CD14-positive monocyte (primary cell): ENCODE measurements at regions not wholly inside any gene's neighbourhood (a gene's known extent, or its start where the extent isn't known, plus 50 kb on each side); places are given as distances from the start of the nearest gene placed in this dataset.

ENCODE experiments used
- DNase-seq, 3 donors: peaks; one replicate each; pipeline ENCODE4 v3.0.0-alpha.2; 2011 to 2022
- H2AFZ ChIP-seq: 2 replicates; pipeline ENCODE4 v1.6.0; 2012; ENCODE audit warnings: mild to moderate bottlenecking, low read depth, low read length, inconsistent platforms; ENCODE audit not compliant: insufficient read depth, poor library complexity, severe bottlenecking
- H3K27ac ChIP-seq, 2 donors: 1 replicate in 1 of 2; 2 replicates in 1 of 2; pipeline ENCODE4 v1.5.1; 2012 to 2013; ENCODE audit warnings: low read length in 2 of 2, control low read depth in 1 of 2, inconsistent platforms in 1 of 2, low read depth in 1 of 2, mild to moderate bottlenecking in 1 of 2
- H3K27me3 ChIP-seq, 2 donors: one replicate each; pipeline versions ENCODE4 v1.6.0 to v1.6.1; 2011 to 2013; ENCODE audit warnings: low read length in 2 of 2; ENCODE audit not compliant: control insufficient read depth in 2 of 2, insufficient read depth in 2 of 2
- H3K36me3 ChIP-seq, 2 donors: replicated peaks in 1 of 2; 1 replicate in 1 of 2; 2 replicates in 1 of 2; pipeline versions ENCODE4 v1.5.1 to v1.6.1; 2012 to 2013; ENCODE audit warnings: low read length in 2 of 2, control low read depth in 1 of 2, inconsistent platforms in 1 of 2, mild to moderate bottlenecking in 1 of 2; ENCODE audit not compliant: insufficient read depth in 2 of 2, control insufficient read depth in 1 of 2
- H3K4me1 ChIP-seq, 2 donors: 1 replicate in 1 of 2; 2 replicates in 1 of 2; pipeline versions ENCODE4 v1.5.1 to v1.6.1; 2012 to 2013; ENCODE audit warnings: low read length in 2 of 2, control low read depth in 1 of 2, inconsistent platforms in 1 of 2, mild to moderate bottlenecking in 1 of 2, moderate library complexity in 1 of 2; ENCODE audit not compliant: insufficient read depth in 2 of 2, control insufficient read depth in 1 of 2
- H3K4me2 ChIP-seq: replicated peaks from 2 replicates; pipeline ENCODE3; 2012; ENCODE audit warnings: low read length, moderate library complexity, mild to moderate bottlenecking; ENCODE audit not compliant: poor library complexity, severe bottlenecking; ENCODE audit errors: extremely low read depth
- H3K4me3 ChIP-seq, 3 experiments: fragments of 200-600 bp in 1 of 3; sonication (generic) in 1 of 3; replicated peaks in 1 of 3; 1 replicate in 2 of 3; 2 replicates in 1 of 3; pipeline ENCODE4 v1.5.1; 2011 to 2013; ENCODE audit warnings: low read length in 3 of 3, mild to moderate bottlenecking in 3 of 3, control low read depth in 2 of 3, low read depth in 2 of 3, inconsistent platforms in 1 of 3, moderate library complexity in 1 of 3
- H3K79me2 ChIP-seq: 2 replicates; pipeline ENCODE4 v1.6.0; 2012; ENCODE audit warnings: mild to moderate bottlenecking, control low read depth, inconsistent platforms, low read length, moderate library complexity; ENCODE audit not compliant: insufficient read depth
- H3K9ac ChIP-seq: 2 replicates; pipeline ENCODE4 v1.6.0; 2017; ENCODE audit warnings: low read length, mild to moderate bottlenecking; ENCODE audit not compliant: insufficient read depth, poor library complexity, severe bottlenecking
- H3K9me3 ChIP-seq, 2 donors: replicated peaks in 1 of 2; 1 replicate in 1 of 2; 2 replicates in 1 of 2; pipeline versions ENCODE4 v1.5.1 to v1.6.1; 2012 to 2013; ENCODE audit warnings: low read length in 2 of 2, control low read depth in 1 of 2; ENCODE audit not compliant: control insufficient read depth in 1 of 2, insufficient read depth in 1 of 2
- H4K20me1 ChIP-seq: 2 replicates; pipeline ENCODE4 v1.6.0; 2012; ENCODE audit warnings: mild to moderate bottlenecking, low read length, control low read depth, moderate library complexity; ENCODE audit not compliant: insufficient read depth
- H3K27ac Mint-ChIP-seq, 7 donors: one replicate each; pipeline ENCODE4 v1.8.0; 2020; ENCODE audit warnings: mild to moderate bottlenecking in 7 of 7, mixed read lengths in 7 of 7, moderate library complexity in 6 of 7, inconsistent platforms in 2 of 7
- H3K27me3 Mint-ChIP-seq, 3 donors: one replicate each; pipeline ENCODE4 v1.8.0; 2021 to 2022; ENCODE audit warnings: low read depth in 3 of 3, mild to moderate bottlenecking in 3 of 3, mixed read lengths in 3 of 3, moderate library complexity in 3 of 3, inconsistent platforms in 1 of 3
- H3K36me3 Mint-ChIP-seq, 2 donors: one replicate each; pipeline ENCODE4 v1.8.0; 2020; ENCODE audit warnings: mixed read lengths in 2 of 2, inconsistent platforms in 1 of 2, mild to moderate bottlenecking in 1 of 2
- H3K4me1 Mint-ChIP-seq: one replicate; pipeline ENCODE4 v1.8.0; 2020; ENCODE audit warnings: mild to moderate bottlenecking, mixed read lengths
- H3K4me3 Mint-ChIP-seq, 2 donors: one replicate each; pipeline ENCODE4 v1.8.0; 2020; ENCODE audit warnings: mild to moderate bottlenecking in 2 of 2, mixed read lengths in 2 of 2, moderate library complexity in 1 of 2
- H3K9me3 Mint-ChIP-seq, 7 donors: one replicate each; pipeline ENCODE4 v1.8.0; 2020 to 2022; ENCODE audit warnings: mixed read lengths in 7 of 7, mild to moderate bottlenecking in 6 of 7, moderate library complexity in 6 of 7, inconsistent platforms in 2 of 7
- CTCF ChIP-seq: fragments of 200-600 bp; IDR thresholded peaks from one replicate; pipeline ENCODE4 v1.8.0; 2022; ENCODE audit warnings: antibody characterized with exemption, mild to moderate bottlenecking
- WGBS: methylation state at CpG from one replicate; pipeline ENCODE4 v1.1.5; 2013; ENCODE audit warnings: missing lambda C conversion rate; ENCODE audit not compliant: insufficient coverage; 5-methylcytosine and 5-hydroxymethylcytosine counted together
- intact Hi-C, 2 donors: fragments of 100-400 bp; cut with micrococcal nuclease; formaldehyde crosslinking; loops; one replicate each; pipeline versions ENCODE4 v1.15.0 to v1.15.1; 2023

GRCh38 chr14:105897725-105898113, 371.3 kb downstream of the TMEM121 start:
- Histone ChIP-seq H2AFZ (no peak overlapping the region), H3K36me3 (no peaks in the 10 kb centered on the region), H3K27me3 (peaks cover 0 to 55% of the 10 kb centered on the region in 2 donors), H3K9ac (no peak overlapping the region), H3K4me1 (no peaks in the 10 kb centered on the region), H3K9me3 (peaks cover 0 to 6% of the 10 kb centered on the region in 2 donors), H3K27ac (no peak overlapping the region), H3K4me3 (no peak overlapping the region), H3K4me2 (no peak overlapping the region), H4K20me1 (no peaks in the 10 kb centered on the region), H3K79me2 (no peaks in the 10 kb centered on the region)
- TF ChIP-seq CTCF: no peak
- Mint-ChIP-seq H3K4me1 (no peaks in the 10 kb centered on the region), H3K36me3 (no peaks in the 10 kb centered on the region), H3K9me3 (peaks cover 6 to 15% (median 12%) of the 10 kb centered on the region in 7 donors), H3K4me3 (peak overlapping the region in 1 of 2 donors; percentile 7), H3K27me3 (peaks cover 55 to 85% (median 55%) of the 10 kb centered on the region in 3 donors), H3K27ac (no peak overlapping the region)
- no CpG with 5 or more reads among the region's 7 CpGs for WGBS
- intact Hi-C loops: no loop called here
- DNase-seq: no peak

GRCh38 chr14:105898482-105899010, 372.2 kb downstream of the TMEM121 start:
- no peak for TF ChIP-seq CTCF
- peak overlapping the region in 1 of 2 donors; percentile 55 for H3K4me3 Mint-ChIP-seq
- intact Hi-C loops: no loop called here
- Histone ChIP-seq H3K27ac (no peak overlapping the region), H2AFZ (no peak overlapping the region), H4K20me1 (no peaks in the 10 kb centered on the region), H3K9ac (no peak overlapping the region), H3K4me3 (no peak overlapping the region), H3K36me3 (no peaks in the 10 kb centered on the region), H3K27me3 (peaks cover 0 to 55% of the 10 kb centered on the region in 2 donors), H3K79me2 (no peaks in the 10 kb centered on the region), H3K4me1 (no peaks in the 10 kb centered on the region), H3K4me2 (no peak overlapping the region), H3K9me3 (peaks cover 0 to 6% of the 10 kb centered on the region in 2 donors)
- no peaks in the 10 kb centered on the region for H3K4me1 Mint-ChIP-seq
- peaks cover 6 to 15% (median 12%) of the 10 kb centered on the region in 7 donors for H3K9me3 Mint-ChIP-seq
- DNase-seq: no peak
- H3K27me3 Mint-ChIP-seq: peaks cover 49 to 84% (median 51%) of the 10 kb centered on the region in 3 donors
- WGBS: 40% methylated on average over 10 of the region's 11 CpGs
- H3K36me3 Mint-ChIP-seq: no peaks in the 10 kb centered on the region
- H3K27ac Mint-ChIP-seq: no peak overlapping the region
